ENCODE measurements at regions not wholly inside any gene's neighbourhood (a gene's known extent, or its start where the extent isn't known, plus 50 kb on each side); places are given as distances from the start of the nearest gene placed in this dataset.

GRCh38 chr20:41716436-41716835 lies 98.3 kb upstream of the CHD6 start:
- no peak for TF ChIP-seq CTCF (IDR thresholded peaks at IDR 0.05)
- no peak for TF ChIP-seq POLR2A (IDR thresholded peaks at IDR 0.05)
- DNase-seq: no peak
- ATAC-seq: no peak
- Histone ChIP-seq H3K27me3 (no peaks in the 10 kb centered on the region), H3K9me3 (no peaks in the 10 kb centered on the region), H3K36me3 (no peaks in the 10 kb centered on the region), H3K4me3 (no peak overlapping the region), H3K27ac (no peak overlapping the region), H3K4me1 (no peaks in the 10 kb centered on the region)
- intact Hi-C loops (cut with DNase I): no loop called here
- WGBS, 4 donors: 63 to 74% (median 73%) methylated on average over 3 of the region's 3 CpGs

- TF ChIP-seq POLR2A (IDR thresholded peaks at IDR 0.05) (no peak), CTCF (IDR thresholded peaks at IDR 0.05) (no peak)
- intact Hi-C loops (cut with DNase I): no loop called here
- ATAC-seq: no peak
These were observed 97.3 kb upstream of the CHD6 start for GRCh38 chr20:41715526-41715925.

GRCh38 chr20:41714030-41714429 lies 95.9 kb upstream of the CHD6 start:
- no peaks in the 10 kb centered on the region for H3K4me1 ChIP-seq
- H3K9me3 ChIP-seq: no peaks in the 10 kb centered on the region
- 0 to 28% (median 14%) methylated on average over 1 of the region's 1 CpG for WGBS, 4 donors
- intact Hi-C loops (cut with DNase I): no loop called here
- DNase-seq (no peak), ATAC-seq (no peak)
- H3K4me3 ChIP-seq: no peak overlapping the region
- H3K36me3 ChIP-seq: no peaks in the 10 kb centered on the region
- no peak overlapping the region for H3K27ac ChIP-seq
- no peaks in the 10 kb centered on the region for H3K27me3 ChIP-seq
- TF ChIP-seq POLR2A (IDR thresholded peaks at IDR 0.05) (no peak), CTCF (IDR thresholded peaks at IDR 0.05) (no peak)

More at GRCh38 chr20:41715526-41715925, 97.3 kb upstream of the CHD6 start:
- Histone ChIP-seq H3K9me3 (no peaks in the 10 kb centered on the region), H3K4me3 (no peak overlapping the region), H3K27ac (no peak overlapping the region), H3K27me3 (no peaks in the 10 kb centered on the region), H3K4me1 (no peaks in the 10 kb centered on the region), H3K36me3 (no peaks in the 10 kb centered on the region)
- no peak for DNase-seq
- 14 to 47% (median 28%) methylated on average over 1 of the region's 1 CpG for WGBS, 4 donors

GRCh38 chr20:41704896-41705295 lies 86.7 kb upstream of the CHD6 start:
- Histone ChIP-seq H3K36me3 (no peaks in the 10 kb centered on the region), H3K9me3 (no peaks in the 10 kb centered on the region), H3K4me1 (no peaks in the 10 kb centered on the region), H3K4me3 (no peak overlapping the region), H3K27ac (no peak overlapping the region), H3K27me3 (no peaks in the 10 kb centered on the region)
- DNase-seq (no peak), ATAC-seq (no peak)
- intact Hi-C loops (cut with DNase I): no loop called here
- TF ChIP-seq POLR2A (IDR thresholded peaks at IDR 0.05): no peak
- no peak for TF ChIP-seq CTCF (IDR thresholded peaks at IDR 0.05)
- WGBS, 4 donors: 86 to 91% (median 90%) methylated on average over 6 of the region's 6 CpGs

Measured in heart left ventricle (tissue), 16 donors.